ENCODE measurements at regions not wholly inside any gene's neighbourhood (a gene's known extent, or its start where the extent isn't known, plus 50 kb on each side); places are given as distances from the start of the nearest gene placed in this dataset.

DNA sequence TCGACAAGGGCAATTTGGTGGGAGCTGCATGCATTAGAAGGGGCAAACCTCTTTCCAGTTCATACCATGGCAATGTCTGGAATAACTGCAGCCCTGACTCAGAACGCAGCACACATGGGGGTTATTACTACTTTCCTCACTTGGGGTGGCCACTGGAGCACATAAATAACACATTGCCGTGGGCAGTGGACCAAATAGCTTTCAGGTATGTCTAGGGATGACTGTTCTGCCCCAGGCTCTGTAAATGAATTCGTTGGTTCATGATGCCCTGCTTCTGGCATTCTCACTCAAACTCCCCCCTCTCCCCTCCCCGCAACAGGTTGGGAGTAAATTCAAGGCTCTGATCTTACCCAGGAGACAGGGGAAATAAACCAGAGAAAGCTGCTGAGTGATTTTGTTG, 238.0 kb upstream of the PLET1 start (continued):
- TF ChIP-seq CEBPZ (IDR thresholded peaks at IDR 0.05; ENCODE audit: low read length) (no peak), FOXP1 (IDR thresholded peaks at IDR 0.05) (no peak), FOXP1 (CRISPR knock-in tag; IDR thresholded peaks at IDR 0.05) (no peak), ZNF33A (CRISPR knock-in tag; IDR thresholded peaks at IDR 0.05; ENCODE audit: borderline replicate concordance) (no peak), ZNF431 (CRISPR knock-in tag; IDR thresholded peaks at IDR 0.05; ENCODE audit: borderline replicate concordance, low read depth) (no peak), RXRB (CRISPR knock-in tag; IDR thresholded peaks at IDR 0.05; ENCODE audit: borderline replicate concordance) (no peak), EZH2 (conservative IDR thresholded peaks at IDR 0.05; ENCODE audit: low read depth, low read length) (no peak), CBX1 (IDR thresholded peaks at IDR 0.05; ENCODE audit: low read depth) (no peak), CAMTA2 (CRISPR knock-in tag; IDR thresholded peaks at IDR 0.05; ENCODE audit: borderline replicate concordance) (no peak), ERF (CRISPR knock-in tag; IDR thresholded peaks at IDR 0.05) (no peak)

- Histone ChIP-seq H3K36me3 (replicated peaks in 1 of 2; ENCODE audit: control insufficient read depth in 1 of 2, insufficient read depth in 2 of 2, low read length in 2 of 2) (no peaks in the 10 kb centered on the region), H3K9me3 (ENCODE audit: low read length) (no peaks in the 10 kb centered on the region), H3K79me2 (ENCODE audit: insufficient read depth, low read length) (no peaks in the 10 kb centered on the region), H3K4me1 (ENCODE audit: insufficient read depth, low read length) (no peaks in the 10 kb centered on the region), H3K4me3 (replicated peaks in 1 of 3; ENCODE audit: insufficient read depth in 1 of 3, low read depth in 2 of 3, low read length in 3 of 3) (no peak overlapping the region), H4K20me1 (ENCODE audit: insufficient read depth, low read length) (no peaks in the 10 kb centered on the region), H2AFZ (ENCODE audit: low read length) (no peak overlapping the region), H3K27ac (ENCODE audit: extremely low read length, insufficient read depth, low read length) (no peak overlapping the region), H3K9ac (ENCODE audit: insufficient read depth, low read depth, low read length) (no peak overlapping the region), H3K27me3 (ENCODE audit: control insufficient read depth in 1 of 2, insufficient read depth in 2 of 2, low read length in 2 of 2) (peaks cover 0 to 16% of the 10 kb centered on the region in 2 experiments; a peak in 2 of 5 replicates), H3K4me2 (ENCODE audit: low read depth, low read length) (no peak overlapping the region)
- ChIA-PET POLR2A (no interaction called here), CTCF (ENCODE audit: low intra/inter-chr PET ratio, low total read pairs) (no interaction called here)
- in situ Hi-C loops (cut with HindIII; ENCODE audit: extremely low pct_ligation_motif_present, low pct_unique_long_range_greater_than_20kb) (no loop called here), intact Hi-C loops (cut with micrococcal nuclease; ENCODE audit: unreplicated experiment) (no loop called here)
- 38% methylated on average over 19 of the region's 20 CpGs for WGBS (ENCODE audit: low lambda C conversion rate)
- FAIRE-seq (no peak), ATAC-seq (no peak), DNase-seq (ENCODE audit: low spot score) (no peak)
- no TSS peak for BruUV-seq (replicated peaks)
- TF ChIP-seq NFKBIZ (CRISPR knock-in tag; IDR thresholded peaks at IDR 0.05) (no peak), HDAC1 (CRISPR knock-in tag; IDR thresholded peaks at IDR 0.05) (no peak), MAZ (IDR thresholded peaks at IDR 0.05; ENCODE audit: borderline replicate concordance, low read depth, low read length) (no peak), MAZ (CRISPR knock-in tag; IDR thresholded peaks at IDR 0.05; ENCODE audit: low read depth) (no peak), CAMTA2 (CRISPR knock-in tag; IDR thresholded peaks at IDR 0.05; ENCODE audit: borderline replicate concordance) (no peak), KDM4B (CRISPR knock-in tag; IDR thresholded peaks at IDR 0.05) (no peak), ZNF10 (CRISPR knock-in tag; IDR thresholded peaks at IDR 0.05; ENCODE audit: borderline replicate concordance, low read depth) (no peak)
Measured at GRCh38 chr11:112499153-112499880, 238.7 kb upstream of the PLET1 start.

Measured in HepG2 (cell line).